Transverse colon (tissue), 4 donors: ENCODE measurements at regions not wholly inside any gene's neighbourhood (a gene's known extent, or its start where the extent isn't known, plus 50 kb on each side); places are given as distances from the start of the nearest gene placed in this dataset.

Experiments
- DNase-seq: peaks from one replicate; pipeline ENCODE4 v3.0.0-alpha.2; 2019
- H3K27ac ChIP-seq, 4 donors: fragments of 200-600 bp; sonication (generic); 2 replicates each; pipeline ENCODE4 v1.5.1; 2016 to 2018; ENCODE audit warnings: inconsistent platforms in 4 of 4
- H3K27me3 ChIP-seq: fragments of 200-600 bp; sonication (generic); 2 replicates; pipeline ENCODE4 v1.5.1; 2017; ENCODE audit warnings: inconsistent platforms
- H3K36me3 ChIP-seq, 4 donors: fragments of 200-600 bp; sonication (generic); 2 replicates each; pipeline ENCODE4 v1.5.1; 2017 to 2019; ENCODE audit warnings: inconsistent platforms in 4 of 4
- H3K4me1 ChIP-seq, 4 donors: fragments of 200-600 bp; sonication (generic); 2 replicates each; pipeline ENCODE4 v1.5.1; 2017 to 2020; ENCODE audit warnings: inconsistent platforms in 4 of 4
- H3K4me3 ChIP-seq, 4 donors: fragments of 200-600 bp; sonication (generic); 1 replicate in 1 of 4; 2 replicates in 3 of 4; pipeline versions ENCODE4 v1.5.1 to v1.6.1; 2017 to 2019; ENCODE audit warnings: inconsistent platforms in 4 of 4
- H3K9me3 ChIP-seq, 2 donors: fragments of 200-600 bp; sonication (generic); 2 replicates each; pipeline ENCODE4 v1.5.1; 2017 to 2019; ENCODE audit warnings: inconsistent platforms in 2 of 2
- EP300 ChIP-seq: sonication (generic); formaldehyde crosslinking; IDR thresholded peaks from one replicate; pipeline ENCODE4 v1.6.1; 2017; ENCODE audit warnings: antibody characterized with exemption, low read depth
- POLR2A ChIP-seq: fragments of 450-650 bp; IDR thresholded peaks from one replicate; pipeline ENCODE4 v1.6.1; 2016; ENCODE audit warnings: antibody characterized with exemption, mild to moderate bottlenecking, moderate library complexity
- POLR2AphosphoS5 ChIP-seq, 3 donors: sonication (generic); formaldehyde crosslinking; IDR thresholded peaks; one replicate each; pipeline ENCODE4 v1.6.1; 2016; ENCODE audit warnings: antibody characterized with exemption in 3 of 3
- WGBS, 2 donors: methylation state at CpG; one replicate each; pipeline ENCODE4 v1.1.5; 2018; ENCODE audit warnings: low coverage in 1 of 2; 5-methylcytosine and 5-hydroxymethylcytosine counted together
- in situ Hi-C, 4 donors: fragments of 200-750 bp; cut with MboI; loops; one replicate each; pipeline versions ENCODE4 v1.15.0 to v1.15.1; 2017; ENCODE audit warnings: low sequenced_read_pairs in 3 of 4, low pct_ligation_motif_present in 1 of 4, low pct_unique_long_range_greater_than_20kb in 1 of 4
- intact Hi-C: fragments of 100-400 bp; cut with DNase I; formaldehyde crosslinking; loops from one replicate; pipeline ENCODE4 v1.15.1; 2023; ENCODE audit warnings: low total_unique reads
- TF ChIP-seq, protein P1 (sequence below), 5 experiments: fragments of 200-600 bp in 3 of 5; fragments of 450-650 bp in 2 of 5; sonication (generic) in 3 of 5; IDR thresholded peaks; 1 replicate in 2 of 5; 2 replicates in 3 of 5; pipeline ENCODE4 v1.5.1; 2016 to 2017; ENCODE audit warnings: antibody characterized with exemption in 5 of 5, inconsistent platforms in 3 of 5, mild to moderate bottlenecking in 2 of 5, moderate library complexity in 1 of 5

DNA sequence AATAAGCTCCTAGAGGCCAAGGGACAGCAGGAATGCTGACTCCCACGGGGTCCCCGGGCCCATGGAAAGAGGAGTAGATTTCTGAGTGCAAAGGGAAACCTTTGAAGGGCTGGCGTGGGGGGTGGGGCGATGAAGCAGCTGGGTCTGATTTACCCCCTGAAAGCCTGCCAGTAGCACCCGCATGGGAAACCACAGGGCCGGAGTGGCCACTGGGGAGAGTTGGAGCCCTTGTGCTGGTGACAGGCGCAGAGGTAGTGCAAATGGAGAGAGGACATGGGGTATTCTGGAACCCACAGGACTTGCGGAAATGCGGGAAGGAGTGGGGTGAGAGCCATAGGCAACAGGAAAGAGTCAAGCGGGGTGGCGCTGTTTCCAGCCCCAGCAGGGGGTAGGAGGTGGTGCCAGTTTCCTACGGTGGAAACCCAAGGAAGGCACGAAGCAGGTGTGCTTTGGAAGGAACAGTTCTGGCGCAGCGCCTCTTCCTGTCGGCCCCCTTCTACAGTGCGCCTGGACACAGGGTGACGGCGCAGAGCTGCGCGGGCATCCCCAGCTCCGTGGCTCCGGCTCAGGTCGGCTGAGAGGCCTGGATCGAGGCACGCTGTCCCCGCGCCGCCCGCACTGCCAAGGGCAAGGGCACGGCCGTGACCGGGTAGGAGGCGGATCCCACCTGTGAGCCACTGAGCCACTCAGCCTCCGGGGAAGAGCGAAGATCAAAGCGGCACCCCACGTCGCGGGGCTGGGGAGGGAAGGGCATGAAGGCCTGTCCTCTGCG is 149.0 kb upstream of the GLI2 start:
- H3K9me3 ChIP-seq, result no peaks in the 10 kb centered on the region
- peaks cover 46% of the 10 kb centered on the region for H3K27me3 ChIP-seq
- peak overlapping the region in 1 of 4 donors; percentile 14 for H3K4me3 ChIP-seq
- H3K36me3 ChIP-seq, result no peaks in the 10 kb centered on the region
- peaks cover 0 to 3% (median 0%) of the 10 kb centered on the region in 4 donors for H3K4me1 ChIP-seq
- in situ Hi-C loops, result no loop called here
- TF ChIP-seq EP300 (no peak), POLR2AphosphoS5 (IDR thresholded peaks at IDR 0.05) (no peak), POLR2A (no peak)
- TF ChIP-seq, protein P1, sequence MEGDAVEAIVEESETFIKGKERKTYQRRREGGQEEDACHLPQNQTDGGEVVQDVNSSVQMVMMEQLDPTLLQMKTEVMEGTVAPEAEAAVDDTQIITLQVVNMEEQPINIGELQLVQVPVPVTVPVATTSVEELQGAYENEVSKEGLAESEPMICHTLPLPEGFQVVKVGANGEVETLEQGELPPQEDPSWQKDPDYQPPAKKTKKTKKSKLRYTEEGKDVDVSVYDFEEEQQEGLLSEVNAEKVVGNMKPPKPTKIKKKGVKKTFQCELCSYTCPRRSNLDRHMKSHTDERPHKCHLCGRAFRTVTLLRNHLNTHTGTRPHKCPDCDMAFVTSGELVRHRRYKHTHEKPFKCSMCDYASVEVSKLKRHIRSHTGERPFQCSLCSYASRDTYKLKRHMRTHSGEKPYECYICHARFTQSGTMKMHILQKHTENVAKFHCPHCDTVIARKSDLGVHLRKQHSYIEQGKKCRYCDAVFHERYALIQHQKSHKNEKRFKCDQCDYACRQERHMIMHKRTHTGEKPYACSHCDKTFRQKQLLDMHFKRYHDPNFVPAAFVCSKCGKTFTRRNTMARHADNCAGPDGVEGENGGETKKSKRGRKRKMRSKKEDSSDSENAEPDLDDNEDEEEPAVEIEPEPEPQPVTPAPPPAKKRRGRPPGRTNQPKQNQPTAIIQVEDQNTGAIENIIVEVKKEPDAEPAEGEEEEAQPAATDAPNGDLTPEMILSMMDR (IDR thresholded peaks at IDR 0.05), result no peak
- WGBS, 2 donors, result 26% methylated on average over 40 of the region's 41 CpGs; no CpG with 5 or more reads in 1 of the 2 donors
- intact Hi-C loops, result no loop called here
- H3K27ac ChIP-seq, result no peak overlapping the region
- no peak for DNase-seq

DNA sequence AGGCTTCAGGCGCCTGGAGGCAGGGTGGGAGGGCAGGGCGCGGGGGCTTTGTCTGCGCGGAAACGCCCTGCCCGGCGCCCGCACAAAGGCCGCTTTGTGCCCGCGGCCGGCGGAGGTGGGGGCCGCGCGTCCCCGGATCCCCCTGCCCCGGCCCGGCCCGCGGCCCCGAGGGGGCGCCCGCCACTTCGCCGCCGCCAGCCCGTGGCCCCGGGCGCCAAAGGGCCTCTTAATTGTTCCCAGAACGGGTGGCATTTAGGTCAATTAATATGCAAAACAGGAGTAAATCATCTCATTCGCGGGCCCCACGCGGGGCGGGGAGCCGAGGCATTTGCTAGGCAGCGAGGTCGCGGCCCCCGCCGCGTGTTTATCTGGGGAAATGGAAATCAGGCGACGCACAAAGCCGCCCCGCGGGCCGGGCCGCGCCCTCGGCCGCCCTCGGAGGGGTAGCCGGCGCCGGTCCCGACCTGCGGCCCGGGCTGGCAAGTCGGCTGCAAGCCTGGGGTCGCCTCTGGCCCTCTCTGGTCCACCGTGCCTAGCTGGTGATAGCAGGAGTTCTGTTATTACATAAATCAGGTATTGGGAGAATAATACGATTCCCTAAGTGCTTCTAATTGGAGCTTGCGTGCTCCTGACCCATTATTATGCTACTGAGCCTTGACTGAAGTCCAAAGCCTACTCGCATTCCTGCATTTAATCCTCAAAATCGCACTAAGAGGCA is 148.2 kb upstream of the GLI2 start:
- Histone ChIP-seq H3K9me3 (no peaks in the 10 kb centered on the region), H3K4me3 (peak overlapping the region in 1 of 4 donors; percentile 14), H3K4me1 (peaks cover 0 to 3% (median 0%) of the 10 kb centered on the region in 4 donors), H3K27ac (no peak overlapping the region), H3K27me3 (peaks cover 46% of the 10 kb centered on the region), H3K36me3 (no peaks in the 10 kb centered on the region)
- DNase-seq, result no peak
- in situ Hi-C loops, result no loop called here
- intact Hi-C loops, result no loop called here
- 12% methylated on average over 59 of the region's 68 CpGs; no CpG with 5 or more reads in 1 of the 2 donors for WGBS, 2 donors
- TF ChIP-seq, protein P1 (IDR thresholded peaks at IDR 0.05), result no peak
- no peak for TF ChIP-seq POLR2A
- TF ChIP-seq EP300, result no peak
- TF ChIP-seq POLR2AphosphoS5 (IDR thresholded peaks at IDR 0.05), result no peak

DNA sequence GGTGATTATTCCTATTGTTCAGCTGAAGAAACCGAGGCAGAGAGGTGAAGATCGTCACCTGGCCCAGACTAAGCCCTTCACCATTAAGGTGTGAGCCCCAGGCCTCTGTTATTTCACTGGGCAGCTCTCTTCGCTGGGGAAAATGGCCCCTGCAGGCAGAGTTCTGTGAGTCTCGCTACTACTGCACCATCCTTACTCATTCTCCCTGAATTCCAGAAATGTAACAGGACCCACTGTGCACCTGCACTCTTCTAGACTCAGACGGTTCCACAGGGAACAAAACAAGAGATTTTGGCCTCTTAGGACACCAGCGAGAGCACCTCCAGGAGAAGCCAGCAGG is 147.7 kb upstream of the GLI2 start:
- Histone ChIP-seq H3K36me3 (no peaks in the 10 kb centered on the region), H3K4me1 (peaks cover 0 to 3% (median 0%) of the 10 kb centered on the region in 4 donors), H3K27me3 (peaks cover 42% of the 10 kb centered on the region), H3K9me3 (no peaks in the 10 kb centered on the region), H3K4me3 (no peak overlapping the region), H3K27ac (no peak overlapping the region)
- in situ Hi-C loops, result no loop called here
- intact Hi-C loops, result no loop called here
- WGBS, 2 donors, result 79% methylated on average over 6 of the region's 6 CpGs; no CpG with 5 or more reads in 1 of the 2 donors
- DNase-seq, result no peak
- no peak for TF ChIP-seq POLR2AphosphoS5 (IDR thresholded peaks at IDR 0.05)
- TF ChIP-seq, protein P1 (IDR thresholded peaks at IDR 0.05), result no peak
- TF ChIP-seq EP300, result no peak
- TF ChIP-seq POLR2A, result no peak

DNA sequence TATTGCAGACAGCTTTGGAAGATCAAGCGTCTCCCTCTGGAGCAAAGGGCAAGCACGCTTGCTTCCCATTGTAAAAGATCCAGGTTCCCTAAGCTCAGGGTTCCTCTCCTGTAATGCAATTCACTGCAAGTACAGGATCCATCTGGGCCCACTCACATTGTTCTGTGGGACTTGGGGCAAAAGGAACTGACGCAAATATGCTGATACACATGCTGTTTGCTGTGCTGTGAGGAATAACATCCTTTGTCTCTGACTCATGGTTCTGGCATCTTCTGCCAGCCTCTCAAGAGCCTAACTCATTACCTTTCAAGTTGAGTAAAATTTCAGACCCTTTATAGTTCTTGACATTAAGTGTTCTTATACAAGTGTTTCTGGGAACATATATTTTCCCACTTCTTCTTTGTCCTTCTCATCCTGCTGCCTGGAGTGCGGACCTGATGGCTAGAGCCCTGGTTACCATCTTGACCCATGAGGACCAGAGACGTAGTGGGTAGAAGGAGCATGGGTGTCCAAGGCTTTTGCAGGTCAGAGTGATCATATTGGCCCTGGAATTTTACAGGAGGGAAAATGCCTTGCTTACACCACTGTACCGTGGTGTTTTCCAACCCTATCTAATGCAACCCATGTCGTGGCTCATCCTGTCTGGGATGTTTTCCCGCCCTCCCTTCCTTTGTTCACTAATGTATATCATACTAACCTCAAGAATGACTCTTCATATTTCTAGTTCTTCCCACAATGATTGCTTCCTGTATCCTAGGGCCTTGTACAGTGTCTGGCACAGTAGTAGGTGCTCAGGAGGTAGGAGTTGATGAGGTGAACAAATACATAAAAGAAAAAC is 145.7 kb upstream of the GLI2 start:
- Histone ChIP-seq H3K36me3 (no peaks in the 10 kb centered on the region), H3K9me3 (no peaks in the 10 kb centered on the region), H3K27me3 (peaks cover 41% of the 10 kb centered on the region), H3K4me3 (no peak overlapping the region), H3K27ac (no peak overlapping the region), H3K4me1 (peaks cover 0 to 3% (median 0%) of the 10 kb centered on the region in 4 donors)
- intact Hi-C loops, result no loop called here
- TF ChIP-seq EP300 (no peak), POLR2AphosphoS5 (IDR thresholded peaks at IDR 0.05) (no peak), POLR2A (no peak)
- TF ChIP-seq, protein P1 (IDR thresholded peaks at IDR 0.05), result no peak
- in situ Hi-C loops, result no loop called here
- DNase-seq, result no peak
- 71 to 89% methylated on average over 3 to 8 of the region's 8 CpGs for WGBS, 2 donors
